ENCODE measurements at regions not wholly inside any gene's neighbourhood (a gene's known extent, or its start where the extent isn't known, plus 50 kb on each side); places are given as distances from the start of the nearest gene placed in this dataset.

DNA sequence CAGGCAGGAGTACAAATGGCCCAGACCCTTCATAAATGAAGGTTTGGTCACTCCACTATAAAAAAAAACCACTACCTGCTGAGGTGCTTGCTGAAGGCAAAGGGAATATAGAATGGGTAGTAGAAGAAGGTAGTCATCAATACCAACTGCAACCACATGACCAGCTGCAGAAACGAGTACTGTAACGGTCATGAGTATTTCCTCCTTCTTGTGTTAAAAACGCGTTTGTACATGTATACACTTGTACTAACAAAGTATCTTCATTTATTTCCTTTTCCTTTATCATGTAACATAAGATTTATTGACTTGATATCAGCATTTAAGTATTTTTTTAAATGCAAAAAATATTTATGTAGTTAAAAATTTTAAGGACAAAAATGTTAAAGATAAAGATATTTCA, 238.6 kb downstream of the TFAP2B start:
- Histone ChIP-seq H3K36me3 (ENCODE audit: control insufficient read depth, insufficient read depth, low read length) (no peaks in the 10 kb centered on the region), H3K9me3 (ENCODE audit: control insufficient read depth, low read length) (no peaks in the 10 kb centered on the region), H3K27me3 (ENCODE audit: control insufficient read depth, insufficient read depth, low read length) (no peaks in the 10 kb centered on the region), H3K9ac (no peak overlapping the region), H3K27ac (no peak overlapping the region), H2AFZ (no peak overlapping the region), H3K4me1 (no peaks in the 10 kb centered on the region), H3K4me2 (ENCODE audit: low read length) (no peak overlapping the region), H3K79me2 (no peaks in the 10 kb centered on the region), H3K4me3 (ENCODE audit: low read depth, low read length) (no peak overlapping the region)
- TF ChIP-seq, protein P1, sequence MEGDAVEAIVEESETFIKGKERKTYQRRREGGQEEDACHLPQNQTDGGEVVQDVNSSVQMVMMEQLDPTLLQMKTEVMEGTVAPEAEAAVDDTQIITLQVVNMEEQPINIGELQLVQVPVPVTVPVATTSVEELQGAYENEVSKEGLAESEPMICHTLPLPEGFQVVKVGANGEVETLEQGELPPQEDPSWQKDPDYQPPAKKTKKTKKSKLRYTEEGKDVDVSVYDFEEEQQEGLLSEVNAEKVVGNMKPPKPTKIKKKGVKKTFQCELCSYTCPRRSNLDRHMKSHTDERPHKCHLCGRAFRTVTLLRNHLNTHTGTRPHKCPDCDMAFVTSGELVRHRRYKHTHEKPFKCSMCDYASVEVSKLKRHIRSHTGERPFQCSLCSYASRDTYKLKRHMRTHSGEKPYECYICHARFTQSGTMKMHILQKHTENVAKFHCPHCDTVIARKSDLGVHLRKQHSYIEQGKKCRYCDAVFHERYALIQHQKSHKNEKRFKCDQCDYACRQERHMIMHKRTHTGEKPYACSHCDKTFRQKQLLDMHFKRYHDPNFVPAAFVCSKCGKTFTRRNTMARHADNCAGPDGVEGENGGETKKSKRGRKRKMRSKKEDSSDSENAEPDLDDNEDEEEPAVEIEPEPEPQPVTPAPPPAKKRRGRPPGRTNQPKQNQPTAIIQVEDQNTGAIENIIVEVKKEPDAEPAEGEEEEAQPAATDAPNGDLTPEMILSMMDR (IDR thresholded peaks at IDR 0.05) = no peak

DNA sequence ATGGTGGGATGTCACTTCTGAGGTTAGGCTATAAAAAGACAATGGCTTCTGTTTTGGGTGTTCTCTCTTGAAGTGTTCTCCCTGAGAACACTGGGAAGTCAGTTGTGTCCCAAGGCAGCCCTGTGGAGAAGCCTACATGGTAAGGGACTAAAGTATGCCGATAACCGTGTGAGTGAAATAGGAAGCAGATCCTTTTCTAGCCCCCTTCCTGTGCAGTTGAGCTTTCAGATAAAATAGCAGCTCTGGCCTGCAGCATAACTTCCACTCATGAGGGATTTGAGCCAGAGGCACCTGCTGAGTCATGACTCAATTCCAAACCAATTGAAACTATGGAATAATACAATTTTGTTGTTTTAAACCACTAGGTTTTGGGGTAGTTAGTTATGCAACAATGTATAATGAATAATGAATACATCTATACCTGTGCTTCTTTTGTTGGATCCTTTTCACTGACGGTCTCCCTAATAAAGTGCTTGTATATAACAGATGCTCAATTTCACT, 241.6 kb downstream of the TFAP2B start:
- Histone ChIP-seq H3K4me2 (ENCODE audit: low read length) (no peak overlapping the region), H3K27ac (no peak overlapping the region)
- TF ChIP-seq, protein P1 (IDR thresholded peaks at IDR 0.05) = no peak

DNA sequence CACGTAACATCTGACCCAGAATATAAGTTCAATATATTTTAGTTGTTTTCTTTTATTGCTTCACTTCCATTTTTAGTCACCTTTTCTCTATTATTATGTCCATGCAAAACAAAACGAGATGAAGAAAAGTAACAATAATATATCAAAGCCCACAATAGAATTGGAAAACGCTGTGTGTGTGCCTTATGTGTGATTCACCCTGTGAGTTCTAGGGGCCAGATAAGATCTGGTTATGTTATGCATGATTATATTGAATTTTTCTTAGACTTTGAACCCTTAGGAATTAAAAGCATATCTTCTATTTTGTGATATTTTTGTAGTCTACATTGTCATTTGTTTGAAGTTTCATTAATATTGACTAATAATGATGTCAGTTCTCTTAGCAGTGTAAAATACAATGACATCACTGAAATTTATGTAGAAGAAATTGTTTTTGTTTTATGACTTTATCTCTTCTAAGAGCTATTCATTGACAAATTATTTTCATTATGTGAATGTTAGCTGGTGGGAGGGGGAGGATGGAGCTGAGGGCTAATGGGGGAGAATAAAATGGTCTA, 243.6 kb downstream of the TFAP2B start:
- H3K79me2 ChIP-seq = no peaks in the 10 kb centered on the region
- H3K4me1 ChIP-seq = no peaks in the 10 kb centered on the region
- no peak overlapping the region for H2AFZ ChIP-seq
- H3K9me3 ChIP-seq (ENCODE audit: control insufficient read depth, low read length) = no peaks in the 10 kb centered on the region
- no peak overlapping the region for H3K4me3 ChIP-seq (ENCODE audit: low read depth, low read length)
- no peaks in the 10 kb centered on the region for H3K27me3 ChIP-seq (ENCODE audit: control insufficient read depth, insufficient read depth, low read length)
- no peak overlapping the region for H3K9ac ChIP-seq
- no peak overlapping the region for H3K27ac ChIP-seq
- TF ChIP-seq, protein P1 (IDR thresholded peaks at IDR 0.05) = no peak
- no peaks in the 10 kb centered on the region for H3K36me3 ChIP-seq (ENCODE audit: control insufficient read depth, insufficient read depth, low read length)
- no peak overlapping the region for H3K4me2 ChIP-seq (ENCODE audit: low read length)

More for the DNA sequence above, 241.6 kb downstream of the TFAP2B start:
- Histone ChIP-seq H2AFZ (no peak overlapping the region), H3K9ac (no peak overlapping the region), H3K4me3 (ENCODE audit: low read depth, low read length) (no peak overlapping the region), H3K36me3 (ENCODE audit: control insufficient read depth, insufficient read depth, low read length) (no peaks in the 10 kb centered on the region), H3K79me2 (no peaks in the 10 kb centered on the region), H3K27me3 (ENCODE audit: control insufficient read depth, insufficient read depth, low read length) (no peaks in the 10 kb centered on the region), H3K9me3 (ENCODE audit: control insufficient read depth, low read length) (no peaks in the 10 kb centered on the region), H3K4me1 (no peaks in the 10 kb centered on the region)

DNA sequence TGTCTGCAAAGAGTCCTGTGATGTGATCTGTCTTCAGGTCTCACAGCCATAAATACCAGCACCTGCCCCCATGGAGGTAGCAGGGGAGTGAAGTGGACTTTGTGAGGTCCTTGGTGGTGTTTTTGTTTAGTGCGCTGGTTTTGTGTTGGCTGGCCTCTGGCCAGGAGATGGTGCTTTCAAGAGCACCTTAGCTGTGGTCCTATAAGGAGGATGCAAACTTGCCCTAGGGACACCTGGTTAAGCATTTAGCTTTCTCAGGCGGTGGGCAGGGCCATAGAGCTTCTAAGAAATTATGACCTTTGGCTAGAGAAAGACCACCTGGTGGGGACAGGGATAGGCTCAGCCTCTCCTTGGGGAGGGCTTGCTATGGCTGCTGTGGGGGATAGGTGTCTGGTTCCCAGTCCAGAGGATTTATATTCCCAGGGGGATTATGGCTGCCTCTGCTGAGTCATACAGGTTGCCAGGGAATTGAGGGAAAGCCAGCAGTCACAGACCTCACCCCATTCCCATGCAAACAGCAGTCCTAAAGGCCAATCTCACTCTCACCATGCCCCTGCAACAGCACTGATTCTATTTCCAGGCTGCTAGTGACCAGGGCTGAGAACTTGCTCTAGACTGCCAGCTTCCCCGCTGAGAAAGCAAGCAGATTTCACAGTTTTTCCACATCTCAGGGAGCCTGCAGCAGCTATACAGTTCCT, 259.3 kb downstream of the TFAP2B start:
- Histone ChIP-seq H2AFZ (no peak overlapping the region), H3K36me3 (ENCODE audit: control insufficient read depth, insufficient read depth, low read length) (no peaks in the 10 kb centered on the region), H3K79me2 (no peaks in the 10 kb centered on the region), H3K27ac (no peak overlapping the region), H3K27me3 (ENCODE audit: control insufficient read depth, insufficient read depth, low read length) (no peaks in the 10 kb centered on the region), H3K4me1 (no peaks in the 10 kb centered on the region), H3K9me3 (ENCODE audit: control insufficient read depth, low read length) (no peaks in the 10 kb centered on the region), H3K9ac (no peak overlapping the region), H3K4me3 (ENCODE audit: low read depth, low read length) (no peak overlapping the region), H3K4me2 (ENCODE audit: low read length) (no peak overlapping the region)
- TF ChIP-seq, protein P1 (IDR thresholded peaks at IDR 0.05) = no peak

DNA sequence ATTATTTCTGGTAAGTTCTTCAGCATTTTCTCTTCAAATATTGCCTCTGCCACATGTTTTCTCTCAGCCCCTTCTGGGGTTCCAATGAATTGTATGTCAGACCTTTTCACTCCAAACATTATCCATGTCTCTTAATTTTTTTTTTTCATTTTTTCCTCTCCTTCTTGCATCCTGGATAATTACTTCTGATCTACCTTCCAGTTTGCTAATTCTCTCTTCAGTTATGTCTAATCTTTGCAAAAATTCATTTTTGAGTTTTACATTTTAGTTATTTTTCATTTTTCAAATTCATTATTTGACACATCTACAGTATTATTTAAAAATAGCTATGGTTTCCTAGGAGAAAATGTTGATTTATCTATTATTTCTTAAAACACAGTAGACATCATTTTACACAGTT, 271.7 kb downstream of the TFAP2B start:
- Histone ChIP-seq H3K27me3 (ENCODE audit: control insufficient read depth, insufficient read depth, low read length) (no peaks in the 10 kb centered on the region), H3K9me3 (ENCODE audit: control insufficient read depth, low read length) (no peaks in the 10 kb centered on the region), H2AFZ (no peak overlapping the region), H3K4me2 (ENCODE audit: low read length) (no peak overlapping the region), H3K9ac (no peak overlapping the region), H3K27ac (no peak overlapping the region), H3K79me2 (no peaks in the 10 kb centered on the region), H3K4me3 (ENCODE audit: low read depth, low read length) (no peak overlapping the region), H3K4me1 (no peaks in the 10 kb centered on the region), H3K36me3 (ENCODE audit: control insufficient read depth, insufficient read depth, low read length) (no peaks in the 10 kb centered on the region)
- TF ChIP-seq, protein P1 (IDR thresholded peaks at IDR 0.05) = no peak

Data from parathyroid adenoma (tissue), 2 donors.